ENCODE measurements at regions not wholly inside any gene's neighbourhood (a gene's known extent, or its start where the extent isn't known, plus 50 kb on each side); places are given as distances from the start of the nearest gene placed in this dataset.
"Not testable (repeated sequence)": the region's sequence is repeated elsewhere in the genome, so short reads cannot be mapped to it uniquely, and the experiment has no call there.

DNA sequence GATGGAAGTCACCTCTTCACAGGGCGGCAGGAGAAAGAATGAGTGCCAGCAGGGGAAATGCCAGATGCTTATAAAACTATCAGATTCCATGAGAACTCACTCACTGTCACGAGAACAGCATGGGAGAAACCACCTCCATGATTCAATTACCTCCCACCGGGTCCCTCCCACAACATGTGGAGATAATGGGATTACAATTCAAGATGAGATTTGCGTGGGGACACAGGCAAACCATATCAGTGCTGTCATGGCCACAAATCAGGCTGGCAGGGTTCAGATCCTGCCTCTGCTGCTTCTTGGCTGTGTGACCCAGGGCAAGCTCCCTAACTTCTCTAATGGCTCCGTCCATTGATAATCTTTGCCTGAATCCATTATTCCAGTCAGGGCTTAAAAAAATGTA, 389.5 kb downstream of the NPHP4 start:
- TF ChIP-seq, protein P1, sequence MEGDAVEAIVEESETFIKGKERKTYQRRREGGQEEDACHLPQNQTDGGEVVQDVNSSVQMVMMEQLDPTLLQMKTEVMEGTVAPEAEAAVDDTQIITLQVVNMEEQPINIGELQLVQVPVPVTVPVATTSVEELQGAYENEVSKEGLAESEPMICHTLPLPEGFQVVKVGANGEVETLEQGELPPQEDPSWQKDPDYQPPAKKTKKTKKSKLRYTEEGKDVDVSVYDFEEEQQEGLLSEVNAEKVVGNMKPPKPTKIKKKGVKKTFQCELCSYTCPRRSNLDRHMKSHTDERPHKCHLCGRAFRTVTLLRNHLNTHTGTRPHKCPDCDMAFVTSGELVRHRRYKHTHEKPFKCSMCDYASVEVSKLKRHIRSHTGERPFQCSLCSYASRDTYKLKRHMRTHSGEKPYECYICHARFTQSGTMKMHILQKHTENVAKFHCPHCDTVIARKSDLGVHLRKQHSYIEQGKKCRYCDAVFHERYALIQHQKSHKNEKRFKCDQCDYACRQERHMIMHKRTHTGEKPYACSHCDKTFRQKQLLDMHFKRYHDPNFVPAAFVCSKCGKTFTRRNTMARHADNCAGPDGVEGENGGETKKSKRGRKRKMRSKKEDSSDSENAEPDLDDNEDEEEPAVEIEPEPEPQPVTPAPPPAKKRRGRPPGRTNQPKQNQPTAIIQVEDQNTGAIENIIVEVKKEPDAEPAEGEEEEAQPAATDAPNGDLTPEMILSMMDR (IDR thresholded peaks at IDR 0.05), result not testable (repeated sequence)
- TF ChIP-seq EZH2 (IDR thresholded peaks at IDR 0.05; ENCODE audit: borderline replicate concordance, insufficient read depth, low read depth, low read length, poor library complexity, severe bottlenecking), result not testable (repeated sequence)
